Mesenchymal stem cell (in vitro differentiated cells and primary cell): ENCODE measurements at regions not wholly inside any gene's neighbourhood (a gene's known extent, or its start where the extent isn't known, plus 50 kb on each side); places are given as distances from the start of the nearest gene placed in this dataset.

ENCODE experiments used
- DNase-seq: peaks from one replicate; pipeline ENCODE4 v3.0.0-alpha.2; 2013
- H2AFZ ChIP-seq: one replicate; pipeline ENCODE4 v1.6.1; 2013; ENCODE audit warnings: low read depth, mild to moderate bottlenecking, control low read depth, inconsistent platforms, low read length, moderate library complexity
- H2AK5ac ChIP-seq: 2 replicates; pipeline ENCODE4 v1.6.1; 2013; ENCODE audit warnings: low read length, moderate library complexity, mild to moderate bottlenecking, inconsistent platforms; ENCODE audit not compliant: severe bottlenecking
- H2BK120ac ChIP-seq: one replicate; pipeline ENCODE4 v1.6.1; 2013; ENCODE audit warnings: low read depth, mild to moderate bottlenecking, inconsistent platforms, low read length, moderate library complexity
- H2BK12ac ChIP-seq, 2 experiments: one replicate each; pipeline ENCODE4 v1.6.1; 2013; ENCODE audit warnings: inconsistent platforms in 2 of 2, low read length in 2 of 2, mild to moderate bottlenecking in 2 of 2, moderate library complexity in 2 of 2, control low read depth in 1 of 2
- H2BK15ac ChIP-seq: one replicate; pipeline ENCODE4 v1.6.1; 2013; ENCODE audit warnings: mild to moderate bottlenecking, low read depth, inconsistent platforms; ENCODE audit not compliant: poor library complexity, severe bottlenecking
- H2BK5ac ChIP-seq: 2 replicates; pipeline ENCODE4 v1.6.1; 2013; ENCODE audit warnings: low read depth, mild to moderate bottlenecking, low read length, control low read depth, inconsistent platforms; ENCODE audit not compliant: poor library complexity, severe bottlenecking
- H3K14ac ChIP-seq, 2 experiments: one replicate each; pipeline ENCODE4 v1.6.1; 2013; ENCODE audit warnings: inconsistent platforms in 2 of 2, low read length in 2 of 2, control low read depth in 1 of 2, mild to moderate bottlenecking in 1 of 2, moderate library complexity in 1 of 2
- H3K18ac ChIP-seq, 2 experiments: one replicate each; pipeline ENCODE4 v1.6.1; 2013; ENCODE audit warnings: inconsistent platforms in 2 of 2, low read length in 2 of 2, control low read depth in 1 of 2, low read depth in 1 of 2, mild to moderate bottlenecking in 1 of 2
- H3K23ac ChIP-seq, 2 experiments: one replicate each; pipeline ENCODE4 v1.6.1; 2013; ENCODE audit warnings: inconsistent platforms in 2 of 2, low read length in 2 of 2, mild to moderate bottlenecking in 2 of 2, moderate library complexity in 2 of 2, control low read depth in 1 of 2
- H3K27ac ChIP-seq: 2 replicates; pipeline ENCODE4 v1.5.1; 2013; ENCODE audit warnings: mild to moderate bottlenecking, moderate library complexity, low read length, control low read depth, inconsistent platforms; ENCODE audit not compliant: poor library complexity, severe bottlenecking
- H3K27me3 ChIP-seq, 2 experiments: 2 replicates each; pipeline versions ENCODE4 v1.6.1 to v1.7.0; 2013; ENCODE audit warnings: low read length in 2 of 2, mild to moderate bottlenecking in 2 of 2, moderate library complexity in 2 of 2, control low read depth in 1 of 2, inconsistent platforms in 1 of 2; ENCODE audit not compliant: control insufficient read depth in 1 of 2, insufficient read depth in 1 of 2
- H3K36me3 ChIP-seq, 2 experiments: 2 replicates each; pipeline versions ENCODE4 v1.6.1 to v1.7.0; 2013; ENCODE audit warnings: low read length in 2 of 2, control low read depth in 1 of 2, inconsistent platforms in 1 of 2, low read depth in 1 of 2, mild to moderate bottlenecking in 1 of 2; ENCODE audit not compliant: insufficient read depth in 2 of 2, control insufficient read depth in 1 of 2
- H3K4ac ChIP-seq, 2 experiments: one replicate each; pipeline ENCODE4 v1.6.1; 2013; ENCODE audit warnings: inconsistent platforms in 2 of 2, low read length in 2 of 2, mild to moderate bottlenecking in 2 of 2, moderate library complexity in 2 of 2, control low read depth in 1 of 2, low read depth in 1 of 2
- H3K4me1 ChIP-seq: 2 replicates; pipeline ENCODE4 v1.6.1; 2013; ENCODE audit warnings: low read depth, low read length, control low read depth; ENCODE audit not compliant: control insufficient read depth, insufficient read depth
- H3K4me2 ChIP-seq: 2 replicates; pipeline ENCODE4 v1.6.1; 2013; ENCODE audit warnings: low read length, mild to moderate bottlenecking, inconsistent platforms; ENCODE audit not compliant: poor library complexity, severe bottlenecking
- H3K4me3 ChIP-seq, 2 experiments: 2 replicates each; pipeline versions ENCODE4 v1.5.1 to v1.7.0; 2013; ENCODE audit warnings: low read length in 2 of 2, mild to moderate bottlenecking in 2 of 2, control low read depth in 1 of 2, low read depth in 1 of 2; ENCODE audit not compliant: insufficient read depth in 1 of 2
- H3K79me1 ChIP-seq: replicated peaks from 2 replicates; pipeline ENCODE4 v1.6.1; 2013; ENCODE audit warnings: mild to moderate bottlenecking, control low read depth, low read length, inconsistent platforms; ENCODE audit not compliant: poor library complexity, severe bottlenecking
- H3K9ac ChIP-seq: 2 replicates; pipeline ENCODE4 v1.7.0; 2013; ENCODE audit warnings: mild to moderate bottlenecking, low read length, moderate library complexity
- H3K9me3 ChIP-seq: 2 replicates; pipeline ENCODE4 v1.7.0; 2013; ENCODE audit warnings: mild to moderate bottlenecking, low read length; ENCODE audit not compliant: control insufficient read depth
- H4K8ac ChIP-seq: one replicate; pipeline ENCODE4 v1.6.1; 2013; ENCODE audit warnings: inconsistent platforms, mild to moderate bottlenecking, low read length, moderate library complexity
- H4K91ac ChIP-seq: one replicate; pipeline ENCODE4 v1.6.1; 2013; ENCODE audit warnings: mild to moderate bottlenecking, low read length, inconsistent platforms
- WGBS: methylation state at CpG from one replicate; pipeline ENCODE4 v1.1.7; 2013; ENCODE audit warnings: mixed read lengths; 5-methylcytosine and 5-hydroxymethylcytosine counted together

DNA sequence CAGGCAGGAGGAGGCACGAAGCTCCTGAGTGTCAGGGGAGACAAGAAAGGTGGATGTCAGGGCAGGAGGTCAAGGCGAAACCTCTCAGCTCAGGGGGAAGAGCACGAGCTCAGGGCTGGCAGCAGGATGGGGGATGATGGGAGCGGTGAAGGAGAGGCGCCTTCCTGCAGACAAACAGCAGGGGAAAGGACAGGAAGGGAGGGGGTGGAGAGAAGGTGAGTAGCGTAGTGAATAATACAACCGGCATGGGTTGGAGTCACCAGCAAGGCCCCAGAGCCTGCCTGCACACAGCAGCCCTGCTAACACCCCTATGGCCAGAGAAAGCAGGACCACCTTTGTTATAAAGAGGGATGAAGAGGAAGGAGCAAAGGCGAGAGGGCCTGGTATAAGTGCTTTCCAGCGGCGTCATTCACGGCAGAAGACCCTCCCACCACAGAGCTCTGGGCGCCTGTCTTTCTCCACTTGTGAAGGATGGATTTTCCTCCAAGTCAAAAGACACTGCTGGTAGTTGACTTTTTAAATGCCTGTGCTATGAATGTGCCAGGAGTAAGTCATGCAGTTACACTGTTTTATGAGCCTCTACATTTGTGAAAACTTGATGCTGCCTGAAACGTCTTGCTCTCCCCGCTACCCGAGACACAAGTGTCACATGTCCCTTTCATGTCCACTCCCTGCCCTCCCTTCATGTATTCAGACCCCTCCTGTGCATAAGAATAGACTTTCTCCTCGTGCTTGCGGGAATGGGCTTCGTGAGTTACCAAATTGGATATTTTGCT, 84.8 kb upstream of the IRX1 start:
- Histone ChIP-seq H3K14ac (no peak overlapping the region), H3K36me3 (no peaks in the 10 kb centered on the region), H3K27me3 (no peaks in the 10 kb centered on the region), H3K79me1 (no peaks in the 10 kb centered on the region), H2AK5ac (no peak overlapping the region), H3K4me2 (no peak overlapping the region), H2BK5ac (no peak overlapping the region), H3K4me3 (no peak overlapping the region), H3K27ac (no peak overlapping the region), H3K9me3 (peaks cover 11% of the 10 kb centered on the region), H2AFZ (no peak overlapping the region), H3K18ac (no peak overlapping the region), H2BK12ac (no peak overlapping the region), H3K23ac (no peak overlapping the region), H3K4me1 (no peaks in the 10 kb centered on the region), H2BK120ac (no peak overlapping the region), H3K9ac (no peak overlapping the region), H2BK15ac (no peak overlapping the region), H4K91ac (no peak overlapping the region), H3K4ac (no peak overlapping the region), H4K8ac (no peak overlapping the region)
- WGBS = 77% methylated on average over 17 of the region's 18 CpGs
- DNase-seq = no peak

- no peak overlapping the region for H3K4me2 ChIP-seq
- H3K4ac ChIP-seq = no peak overlapping the region
- no peaks in the 10 kb centered on the region for H3K79me1 ChIP-seq
- no peak for DNase-seq
- H3K4me1 ChIP-seq = no peaks in the 10 kb centered on the region
- H3K4me3 ChIP-seq = no peak overlapping the region
- H2BK12ac ChIP-seq = no peak overlapping the region
- no peak overlapping the region for H2AK5ac ChIP-seq
- H3K14ac ChIP-seq = no peak overlapping the region
- no peak overlapping the region for H4K8ac ChIP-seq
- no peak overlapping the region for H2BK15ac ChIP-seq
- no peak overlapping the region for H3K9ac ChIP-seq
- no peak overlapping the region for H3K23ac ChIP-seq
- WGBS = 40% methylated on average over 2 of the region's 3 CpGs
- no peak overlapping the region for H3K27ac ChIP-seq
- no peak overlapping the region for H4K91ac ChIP-seq
- no peak overlapping the region for H2BK120ac ChIP-seq
- H2BK5ac ChIP-seq = no peak overlapping the region
- no peak overlapping the region for H3K18ac ChIP-seq
- H2AFZ ChIP-seq = no peak overlapping the region
- H3K27me3 ChIP-seq = no peaks in the 10 kb centered on the region
- H3K36me3 ChIP-seq = no peaks in the 10 kb centered on the region
- peaks cover 11% of the 10 kb centered on the region for H3K9me3 ChIP-seq
Observed at GRCh38 chr5:3509290-3509689, 86.3 kb upstream of the IRX1 start.

DNA sequence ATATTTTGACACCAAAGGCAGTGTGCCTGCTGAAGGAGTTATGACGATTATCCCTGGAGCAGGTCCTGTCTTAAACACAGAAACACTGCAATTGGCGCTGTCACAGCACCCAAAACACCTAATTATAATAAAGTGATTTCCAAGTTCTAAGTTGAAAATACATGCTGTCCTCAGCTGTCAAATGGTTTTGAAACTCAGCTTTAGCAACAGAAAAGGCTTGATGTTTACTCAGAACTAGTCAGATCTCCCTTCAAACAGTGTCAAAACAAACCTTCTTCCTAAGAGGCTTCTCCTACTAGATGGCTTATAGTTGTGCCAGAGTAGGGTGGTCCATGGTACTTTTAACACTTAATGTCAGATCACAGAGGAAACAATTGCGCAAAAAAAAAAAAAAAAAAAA, 87.2 kb upstream of the IRX1 start:
- H3K18ac ChIP-seq = no peak overlapping the region
- H3K4me1 ChIP-seq = no peaks in the 10 kb centered on the region
- WGBS = 72% methylated on average over 2 of the region's 3 CpGs
- peaks cover 11% of the 10 kb centered on the region for H3K9me3 ChIP-seq
- no peak overlapping the region for H3K9ac ChIP-seq
- no peak overlapping the region for H2BK5ac ChIP-seq
- no peak overlapping the region for H3K27ac ChIP-seq
- H3K79me1 ChIP-seq = no peaks in the 10 kb centered on the region
- no peak overlapping the region for H3K23ac ChIP-seq
- H2BK12ac ChIP-seq = no peak overlapping the region
- no peak overlapping the region for H3K4me2 ChIP-seq
- no peak overlapping the region for H4K91ac ChIP-seq
- no peak overlapping the region for H2BK120ac ChIP-seq
- no peak overlapping the region for H3K4me3 ChIP-seq
- H4K8ac ChIP-seq = no peak overlapping the region
- H2AK5ac ChIP-seq = no peak overlapping the region
- DNase-seq = no peak
- no peak overlapping the region for H2AFZ ChIP-seq
- H3K14ac ChIP-seq = no peak overlapping the region
- no peak overlapping the region for H2BK15ac ChIP-seq
- no peaks in the 10 kb centered on the region for H3K27me3 ChIP-seq
- H3K4ac ChIP-seq = no peak overlapping the region
- H3K36me3 ChIP-seq = no peaks in the 10 kb centered on the region

DNA sequence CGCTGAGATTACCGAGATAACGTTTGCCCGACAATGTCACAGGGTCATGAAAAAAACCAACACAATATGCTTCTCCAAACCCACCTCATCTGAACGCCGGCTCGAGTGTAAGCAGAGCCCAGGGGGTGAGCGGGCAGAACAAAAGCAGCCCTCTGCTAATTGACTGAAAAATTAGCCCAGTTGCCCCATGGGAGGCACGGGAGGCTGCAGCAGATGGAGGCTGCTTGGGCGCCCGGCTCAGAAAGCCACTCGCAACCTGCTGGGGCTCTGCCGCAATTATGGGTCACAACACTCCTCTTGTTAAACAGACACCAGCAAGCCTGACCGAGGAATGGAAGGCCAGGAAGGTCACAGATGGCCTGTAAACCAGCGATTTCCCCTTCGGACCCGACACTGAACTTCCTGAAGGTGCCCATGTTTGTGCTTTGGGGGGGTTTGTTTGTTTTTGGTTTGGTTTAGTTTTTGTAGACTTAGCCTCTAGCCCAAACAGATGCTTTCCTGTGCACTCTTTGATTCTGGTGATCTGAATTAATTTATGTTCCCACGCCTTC, 104.6 kb upstream of the IRX1 start:
- no peak overlapping the region for H3K4ac ChIP-seq
- H4K8ac ChIP-seq = no peak overlapping the region
- no peaks in the 10 kb centered on the region for H3K4me1 ChIP-seq

More for the DNA sequence above, 104.6 kb upstream of the IRX1 start:
- H2BK5ac ChIP-seq = no peak overlapping the region
- no peak overlapping the region for H3K9ac ChIP-seq
- no peaks in the 10 kb centered on the region for H3K79me1 ChIP-seq
- no peak overlapping the region for H4K91ac ChIP-seq
- no peak overlapping the region for H3K18ac ChIP-seq
- no peak overlapping the region for H3K4me3 ChIP-seq
- no peaks in the 10 kb centered on the region for H3K27me3 ChIP-seq
- H3K14ac ChIP-seq = no peak overlapping the region
- no peak for DNase-seq
- no peak overlapping the region for H3K27ac ChIP-seq
- no peak overlapping the region for H2BK15ac ChIP-seq
- H2BK120ac ChIP-seq = no peak overlapping the region
- WGBS = 73% methylated on average over 18 of the region's 18 CpGs
- no peak overlapping the region for H2AFZ ChIP-seq
- H3K36me3 ChIP-seq = no peaks in the 10 kb centered on the region
- no peak overlapping the region for H3K4me2 ChIP-seq
- no peak overlapping the region for H2AK5ac ChIP-seq
- no peak overlapping the region for H2BK12ac ChIP-seq
- H3K9me3 ChIP-seq = peaks cover 6% of the 10 kb centered on the region
- H3K23ac ChIP-seq = no peak overlapping the region
